ENCODE measurements at regions not wholly inside any gene's neighbourhood (a gene's known extent, or its start where the extent isn't known, plus 50 kb on each side); places are given as distances from the start of the nearest gene placed in this dataset.

GRCh38 chr20:7829031-7829430 lies 111.2 kb downstream of the HAO1 start:
- TF ChIP-seq EZH2 (IDR thresholded peaks at IDR 0.05; ENCODE audit: low read length) = no peak
- TF ChIP-seq, protein P1, sequence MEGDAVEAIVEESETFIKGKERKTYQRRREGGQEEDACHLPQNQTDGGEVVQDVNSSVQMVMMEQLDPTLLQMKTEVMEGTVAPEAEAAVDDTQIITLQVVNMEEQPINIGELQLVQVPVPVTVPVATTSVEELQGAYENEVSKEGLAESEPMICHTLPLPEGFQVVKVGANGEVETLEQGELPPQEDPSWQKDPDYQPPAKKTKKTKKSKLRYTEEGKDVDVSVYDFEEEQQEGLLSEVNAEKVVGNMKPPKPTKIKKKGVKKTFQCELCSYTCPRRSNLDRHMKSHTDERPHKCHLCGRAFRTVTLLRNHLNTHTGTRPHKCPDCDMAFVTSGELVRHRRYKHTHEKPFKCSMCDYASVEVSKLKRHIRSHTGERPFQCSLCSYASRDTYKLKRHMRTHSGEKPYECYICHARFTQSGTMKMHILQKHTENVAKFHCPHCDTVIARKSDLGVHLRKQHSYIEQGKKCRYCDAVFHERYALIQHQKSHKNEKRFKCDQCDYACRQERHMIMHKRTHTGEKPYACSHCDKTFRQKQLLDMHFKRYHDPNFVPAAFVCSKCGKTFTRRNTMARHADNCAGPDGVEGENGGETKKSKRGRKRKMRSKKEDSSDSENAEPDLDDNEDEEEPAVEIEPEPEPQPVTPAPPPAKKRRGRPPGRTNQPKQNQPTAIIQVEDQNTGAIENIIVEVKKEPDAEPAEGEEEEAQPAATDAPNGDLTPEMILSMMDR (optimal IDR thresholded peaks at IDR 0.05 in 1 of 3, IDR thresholded peaks at IDR 0.05 in 1 of 3, conservative IDR thresholded peaks at IDR 0.05 in 1 of 3; ENCODE audit: extremely low read depth in 1 of 3, insufficient read depth in 2 of 3, low read length in 3 of 3) = no peak

Data from keratinocyte (primary cell).